Cardiac muscle cell (in vitro differentiated cells and primary cell): ENCODE measurements at regions not wholly inside any gene's neighbourhood (a gene's known extent, or its start where the extent isn't known, plus 50 kb on each side); places are given as distances from the start of the nearest gene placed in this dataset.

Experiments
- DNase-seq, 2 donors: peaks; one replicate each; pipeline versions ENCODE4 v3.0.0 to v3.0.0-alpha.2; 2010 to 2017; ENCODE audit warnings: low read depth in 1 of 2, low spot score in 1 of 2
- H3K27ac ChIP-seq: fragments of 200-600 bp; sonication (generic); 2 replicates; pipeline ENCODE4 v1.5.1; 2016
- H3K27me3 ChIP-seq: fragments of 200-600 bp; sonication (generic); 2 replicates; pipeline ENCODE4 v1.6.0; 2016; ENCODE audit warnings: control low read depth
- H3K36me3 ChIP-seq: fragments of 200-600 bp; sonication (generic); 2 replicates; pipeline ENCODE4 v1.5.1; 2016; ENCODE audit warnings: control low read depth
- H3K4me1 ChIP-seq: fragments of 200-600 bp; sonication (generic); 2 replicates; pipeline ENCODE4 v1.8.1; 2017; ENCODE audit warnings: low read depth, mild to moderate bottlenecking, mixed run types
- H3K4me3 ChIP-seq: fragments of 200-600 bp; sonication (generic); 2 replicates; pipeline ENCODE4 v1.5.1; 2016; ENCODE audit warnings: mild to moderate bottlenecking
- H3K9me3 ChIP-seq: fragments of 200-600 bp; sonication (generic); 2 replicates; pipeline ENCODE4 v1.5.1; 2017; ENCODE audit warnings: low read depth, mild to moderate bottlenecking, control low read depth
- CTCF ChIP-seq: IDR thresholded peaks from 2 replicates; pipeline ENCODE4 v1.5.1; 2012; ENCODE audit warnings: low read depth, mild to moderate bottlenecking, low read length

GRCh38 chr1:55825461-55825860 lies 610.3 kb upstream of the USP24 start:
- no peak overlapping the region for H3K4me3 ChIP-seq
- DNase-seq, result no peak
- TF ChIP-seq CTCF, result no peak
- no peaks in the 10 kb centered on the region for H3K27me3 ChIP-seq
- no peaks in the 10 kb centered on the region for H3K9me3 ChIP-seq
- H3K36me3 ChIP-seq, result no peaks in the 10 kb centered on the region
- H3K4me1 ChIP-seq, result peaks cover 16% of the 10 kb centered on the region
- H3K27ac ChIP-seq, result no peak overlapping the region

GRCh38 chr1:55824251-55824640 lies 609.1 kb upstream of the USP24 start:
- no peaks in the 10 kb centered on the region for H3K27me3 ChIP-seq
- no peaks in the 10 kb centered on the region for H3K9me3 ChIP-seq
- H3K36me3 ChIP-seq, result no peaks in the 10 kb centered on the region
- no peak overlapping the region for H3K27ac ChIP-seq
- no peak for TF ChIP-seq CTCF
- no peak overlapping the region for H3K4me3 ChIP-seq
- DNase-seq, result no peak
- peaks cover 17% of the 10 kb centered on the region for H3K4me1 ChIP-seq

- Histone ChIP-seq H3K4me1 (peaks cover 20% of the 10 kb centered on the region), H3K36me3 (no peaks in the 10 kb centered on the region), H3K27me3 (no peaks in the 10 kb centered on the region), H3K9me3 (no peaks in the 10 kb centered on the region), H3K4me3 (no peak overlapping the region), H3K27ac (no peak overlapping the region)
- TF ChIP-seq CTCF, result no peak
- no peak for DNase-seq
Observed at GRCh38 chr1:55823541-55824250, 608.5 kb upstream of the USP24 start.

- Histone ChIP-seq H3K36me3 (no peaks in the 10 kb centered on the region), H3K9me3 (no peaks in the 10 kb centered on the region), H3K4me1 (peaks cover 20% of the 10 kb centered on the region), H3K27me3 (no peaks in the 10 kb centered on the region), H3K27ac (no peak overlapping the region), H3K4me3 (no peak overlapping the region)
- TF ChIP-seq CTCF, result no peak
- peak in 1 of 2 donors; percentile 14 for DNase-seq
Observed at GRCh38 chr1:55822891-55823290, 607.7 kb upstream of the USP24 start.

GRCh38 chr1:55821234-55821633 lies 606.1 kb upstream of the USP24 start:
- H3K36me3 ChIP-seq, result no peaks in the 10 kb centered on the region
- H3K27ac ChIP-seq, result no peak overlapping the region
- H3K9me3 ChIP-seq, result no peaks in the 10 kb centered on the region
- no peaks in the 10 kb centered on the region for H3K27me3 ChIP-seq
- no peak for TF ChIP-seq CTCF
- no peak for DNase-seq
- peaks cover 20% of the 10 kb centered on the region for H3K4me1 ChIP-seq
- H3K4me3 ChIP-seq, result no peak overlapping the region
